ENCODE measurements at regions not wholly inside any gene's neighbourhood (a gene's known extent, or its start where the extent isn't known, plus 50 kb on each side); places are given as distances from the start of the nearest gene placed in this dataset.

- H3K9me3 Mint-ChIP-seq = peaks cover 6% of the 10 kb centered on the region
- peak in 1 of 2 experiments; percentile 57 for DNase-seq (ENCODE audit: low spot score in 2 of 2, unreplicated experiment in 2 of 2)
- peak overlapping the region; percentile 94 for H3K27ac Mint-ChIP-seq
- no peak for TF ChIP-seq CTCF (IDR thresholded peaks at IDR 0.05; ENCODE audit: unreplicated experiment)
- peaks cover 67% of the 10 kb centered on the region for H3K4me1 Mint-ChIP-seq
- H3K4me3 Mint-ChIP-seq = no peak overlapping the region
- H3K36me3 Mint-ChIP-seq = peaks cover 13% of the 10 kb centered on the region
- H3K27me3 Mint-ChIP-seq (ENCODE audit: low read depth) = no peaks in the 10 kb centered on the region
These were observed 106.1 kb upstream of the RFLNA start for GRCh38 chr12:124188561-124189405.

- TF ChIP-seq CTCF (IDR thresholded peaks at IDR 0.05; ENCODE audit: unreplicated experiment) = no peak
- no peak for DNase-seq (ENCODE audit: low spot score in 2 of 2, unreplicated experiment in 2 of 2)
- H3K36me3 Mint-ChIP-seq = peaks cover 18% of the 10 kb centered on the region
- H3K4me3 Mint-ChIP-seq = no peak overlapping the region
- no peaks in the 10 kb centered on the region for H3K27me3 Mint-ChIP-seq (ENCODE audit: low read depth)
- peak overlapping the region; percentile 24 for H3K27ac Mint-ChIP-seq
- peaks cover 6% of the 10 kb centered on the region for H3K9me3 Mint-ChIP-seq
- H3K4me1 Mint-ChIP-seq = peaks cover 54% of the 10 kb centered on the region
These were observed 104.4 kb upstream of the RFLNA start for GRCh38 chr12:124190312-124191023.

- Mint-ChIP-seq H3K9me3 (peaks cover 7% of the 10 kb centered on the region), H3K4me3 (no peak overlapping the region), H3K4me1 (peaks cover 49% of the 10 kb centered on the region), H3K36me3 (peaks cover 20% of the 10 kb centered on the region), H3K27ac (no peak overlapping the region), H3K27me3 (ENCODE audit: low read depth) (no peaks in the 10 kb centered on the region)
- no peak for TF ChIP-seq CTCF (IDR thresholded peaks at IDR 0.05; ENCODE audit: unreplicated experiment)
- no peak for DNase-seq (ENCODE audit: low spot score in 2 of 2, unreplicated experiment in 2 of 2)
These were observed 103.9 kb upstream of the RFLNA start for GRCh38 chr12:124191024-124191359.

GRCh38 chr12:124191966-124192365 is 102.9 kb upstream of the RFLNA start:
- peaks cover 40% of the 10 kb centered on the region for H3K4me1 Mint-ChIP-seq

GRCh38 chr12:124194264-124194892 is 100.5 kb upstream of the RFLNA start:
- peaks cover 21% of the 10 kb centered on the region for H3K4me1 Mint-ChIP-seq
- TF ChIP-seq CTCF (IDR thresholded peaks at IDR 0.05; ENCODE audit: unreplicated experiment) = no peak
- H3K27me3 Mint-ChIP-seq (ENCODE audit: low read depth) = no peaks in the 10 kb centered on the region
- H3K9me3 Mint-ChIP-seq = peaks cover 16% of the 10 kb centered on the region
- no peak overlapping the region for H3K27ac Mint-ChIP-seq
- peaks cover 33% of the 10 kb centered on the region for H3K36me3 Mint-ChIP-seq
- no peak overlapping the region for H3K4me3 Mint-ChIP-seq
- DNase-seq (ENCODE audit: low spot score in 2 of 2, unreplicated experiment in 2 of 2) = no peak

More at GRCh38 chr12:124191966-124192365, 102.9 kb upstream of the RFLNA start:
- peaks cover 12% of the 10 kb centered on the region for H3K9me3 Mint-ChIP-seq
- H3K4me3 Mint-ChIP-seq = no peak overlapping the region
- peaks cover 26% of the 10 kb centered on the region for H3K36me3 Mint-ChIP-seq
- no peaks in the 10 kb centered on the region for H3K27me3 Mint-ChIP-seq (ENCODE audit: low read depth)
- no peak for TF ChIP-seq CTCF (IDR thresholded peaks at IDR 0.05; ENCODE audit: unreplicated experiment)
- DNase-seq (ENCODE audit: low spot score in 2 of 2, unreplicated experiment in 2 of 2) = no peak
- no peak overlapping the region for H3K27ac Mint-ChIP-seq

Measured in mesothelial cell of epicardium (in vitro differentiated cells).